ENCODE measurements at regions not wholly inside any gene's neighbourhood (a gene's known extent, or its start where the extent isn't known, plus 50 kb on each side); places are given as distances from the start of the nearest gene placed in this dataset.

GRCh38 chr5:15214010-15214409 is 286.0 kb upstream of the FBXL7 start:
- no peak for TF ChIP-seq RCOR1 (IDR thresholded peaks at IDR 0.05; ENCODE audit: insufficient replicate concordance, low read length)
- no peak for TF ChIP-seq ELK1 (IDR thresholded peaks at IDR 0.05; ENCODE audit: borderline replicate concordance, low read depth, low read length)
- TF ChIP-seq RAD21 (IDR thresholded peaks at IDR 0.05; ENCODE audit: low read length): no peak
- no peak for TF ChIP-seq CHD1 (IDR thresholded peaks at IDR 0.05; ENCODE audit: low read depth, low read length)
- no peak for TF ChIP-seq MXI1 (IDR thresholded peaks at IDR 0.05; ENCODE audit: borderline replicate concordance, low read depth, low read length)
- no peak for TF ChIP-seq NFE2L2 (IDR thresholded peaks at IDR 0.05; ENCODE audit: low read depth, low read length)
- no peak for TF ChIP-seq CEBPB (IDR thresholded peaks at IDR 0.05; ENCODE audit: low read depth, low read length)
- TF ChIP-seq MAFK (IDR thresholded peaks at IDR 0.05; ENCODE audit: low read depth, low read length): no peak
- TF ChIP-seq CTCF (conservative IDR thresholded peaks at IDR 0.05; ENCODE audit: low read depth, low read length): no peak
- no peak for TF ChIP-seq MAZ (IDR thresholded peaks at IDR 0.05; ENCODE audit: borderline replicate concordance, low read depth, low read length)
- TF ChIP-seq SMC3 (IDR thresholded peaks at IDR 0.05; ENCODE audit: low read depth, low read length): no peak
- no peak for TF ChIP-seq BHLHE40 (IDR thresholded peaks at IDR 0.05; ENCODE audit: low read depth, low read length)
- TF ChIP-seq RFX5 (IDR thresholded peaks at IDR 0.05; ENCODE audit: low read depth, low read length): no peak
- TF ChIP-seq USF2 (IDR thresholded peaks at IDR 0.05; ENCODE audit: low read depth, low read length): no peak

More at GRCh38 chr5:15214010-15214409, 286.0 kb upstream of the FBXL7 start:
- Histone ChIP-seq H3K9me3 (ENCODE audit: control insufficient read depth, insufficient read depth, low read length) (no peaks in the 10 kb centered on the region), H3K18ac (ENCODE audit: low read depth, low read length) (no peak overlapping the region), H2BK5ac (ENCODE audit: low read depth, low read length, poor library complexity, severe bottlenecking) (no peak overlapping the region), H2BK120ac (ENCODE audit: low read depth, low read length) (no peak overlapping the region), H3K27ac (ENCODE audit: insufficient read depth, low read length) (no peak overlapping the region), H3K4ac (ENCODE audit: low read depth, low read length) (no peak overlapping the region), H3K9me1 (ENCODE audit: insufficient read depth, low read length) (no peaks in the 10 kb centered on the region), H3K23ac (ENCODE audit: low read depth, low read length) (no peak overlapping the region), H4K5ac (ENCODE audit: low read depth, low read length) (no peak overlapping the region), H2AFZ (replicated peaks; ENCODE audit: low read length, poor library complexity) (no peak overlapping the region), H2AK5ac (ENCODE audit: low read depth, low read length) (no peak overlapping the region), H4K91ac (ENCODE audit: insufficient read depth, low read depth, low read length) (no peak overlapping the region), H3K14ac (replicated peaks; ENCODE audit: low read depth, low read length) (no peak overlapping the region), H4K8ac (ENCODE audit: low read depth in 2 of 2, low read length in 2 of 2) (no peak overlapping the region), H2AK9ac (replicated peaks; ENCODE audit: low read depth, low read length, poor library complexity) (no peak overlapping the region), H3K27me3 (ENCODE audit: control insufficient read depth, insufficient read depth, low read length) (peaks cover 4% of the 10 kb centered on the region; the same call in 1 of the 2 replicates), H3K4me1 (ENCODE audit: control insufficient read depth, insufficient read depth, low read length) (peaks cover 2% of the 10 kb centered on the region), H3K79me1 (ENCODE audit: low read depth in 1 of 2, low read length in 2 of 2) (no peaks in the 10 kb centered on the region), H3K4me3 (ENCODE audit: insufficient read depth, low read depth, low read length) (no peak overlapping the region), H3K36me3 (ENCODE audit: control insufficient read depth, insufficient read depth, low read length) (no peaks in the 10 kb centered on the region), H3K9ac (ENCODE audit: low read depth, low read length) (no peak overlapping the region), H2BK15ac (ENCODE audit: low read depth, low read length) (no peak overlapping the region), H2BK20ac (ENCODE audit: low read depth, low read length) (no peak overlapping the region), H3K4me2 (ENCODE audit: low read depth, low read length) (no peak overlapping the region), H4K20me1 (ENCODE audit: insufficient read depth, low read length) (no peaks in the 10 kb centered on the region), H3K56ac (ENCODE audit: extremely low read depth, insufficient read depth, low read length) (no peak overlapping the region)
- intact Hi-C loops (cut with micrococcal nuclease): no loop called here
- ChIA-PET CTCF (interaction anchor here (0.6 kb wide), 1 partner anchor 360 kb away, joined by 3 read pairs; no protein-coding TSS in a partner anchor), POLR2A (ENCODE audit: unreplicated experiment) (no interaction called here)
- dilution Hi-C loops (cut with HindIII; ENCODE audit: low sequenced_read_pairs, unreplicated experiment): no loop called here
- ATAC-seq (ENCODE audit: low read depth) (no peak), DNase-seq (no peak)
- in situ Hi-C loops (cut with MboI; ENCODE audit: low sequenced_read_pairs): no loop called here
- BruUV-seq (replicated peaks): no TSS peak
- WGBS, 2 experiments (ENCODE audit: extremely low coverage in 2 of 2, insufficient read length in 1 of 2): no CpG with 5 or more reads among the region's 1 CpG

All from IMR-90 (cell line).